ENCODE measurements at regions not wholly inside any gene's neighbourhood (a gene's known extent, or its start where the extent isn't known, plus 50 kb on each side); places are given as distances from the start of the nearest gene placed in this dataset.

GRCh38 chr20:61173961-61174725 is 77.9 kb upstream of the CDH4 start:
- intact Hi-C loops (cut with DNase I) = no loop called here
- Histone ChIP-seq H3K9me3 (no peaks in the 10 kb centered on the region), H3K4me1 (no peaks in the 10 kb centered on the region), H3K27ac (no peak overlapping the region), H3K27me3 (peaks cover 0 to 58% (median 16%) of the 10 kb centered on the region in 7 donors), H3K4me3 (no peak overlapping the region), H3K36me3 (no peaks in the 10 kb centered on the region)
- DNase-seq (no peak), ATAC-seq (no peak)
- no peak for TF ChIP-seq CTCF (IDR thresholded peaks at IDR 0.05)
- WGBS, 2 donors = 72 to 76% methylated on average over 4 of the region's 4 CpGs

GRCh38 chr20:61176874-61177273 is 75.2 kb upstream of the CDH4 start:
- Histone ChIP-seq H3K9me3 (no peaks in the 10 kb centered on the region), H3K36me3 (no peaks in the 10 kb centered on the region), H3K4me3 (no peak overlapping the region), H3K27ac (no peak overlapping the region), H3K4me1 (no peaks in the 10 kb centered on the region), H3K27me3 (peaks cover 0 to 39% (median 8%) of the 10 kb centered on the region in 7 donors)
- intact Hi-C loops (cut with DNase I) = no loop called here
- ATAC-seq (no peak), DNase-seq (no peak)
- 64 to 88% methylated on average over 1 of the region's 1 CpG for WGBS, 2 donors
- TF ChIP-seq CTCF (IDR thresholded peaks at IDR 0.05) = no peak

- DNase-seq (no peak), ATAC-seq (no peak)
- H3K27ac ChIP-seq = no peak overlapping the region
- no peaks in the 10 kb centered on the region for H3K9me3 ChIP-seq
- H3K4me3 ChIP-seq = no peak overlapping the region
- WGBS, 2 donors = 62 to 66% methylated on average over 6 of the region's 6 CpGs
- H3K36me3 ChIP-seq = no peaks in the 10 kb centered on the region
- intact Hi-C loops (cut with DNase I) = no loop called here
- peaks cover 0 to 36% (median 8%) of the 10 kb centered on the region in 7 donors for H3K27me3 ChIP-seq
- H3K4me1 ChIP-seq = no peaks in the 10 kb centered on the region
- no peak for TF ChIP-seq CTCF (IDR thresholded peaks at IDR 0.05)
Measured at GRCh38 chr20:61178551-61179071, 73.5 kb upstream of the CDH4 start.

GRCh38 chr20:61184194-61184593 is 67.9 kb upstream of the CDH4 start:
- Histone ChIP-seq H3K27me3 (peaks cover 0 to 37% (median 11%) of the 10 kb centered on the region in 7 donors), H3K4me3 (no peak overlapping the region), H3K36me3 (no peaks in the 10 kb centered on the region), H3K4me1 (no peaks in the 10 kb centered on the region), H3K27ac (no peak overlapping the region), H3K9me3 (no peaks in the 10 kb centered on the region)
- DNase-seq (no peak), ATAC-seq (no peak)
- TF ChIP-seq CTCF (IDR thresholded peaks at IDR 0.05) = no peak
- intact Hi-C loops (cut with DNase I) = no loop called here
- 69 to 70% methylated on average over 9 of the region's 9 CpGs for WGBS, 2 donors

Measured in heart right ventricle (tissue), 16 donors.